ENCODE measurements at regions not wholly inside any gene's neighbourhood (a gene's known extent, or its start where the extent isn't known, plus 50 kb on each side); places are given as distances from the start of the nearest gene placed in this dataset.

DNA sequence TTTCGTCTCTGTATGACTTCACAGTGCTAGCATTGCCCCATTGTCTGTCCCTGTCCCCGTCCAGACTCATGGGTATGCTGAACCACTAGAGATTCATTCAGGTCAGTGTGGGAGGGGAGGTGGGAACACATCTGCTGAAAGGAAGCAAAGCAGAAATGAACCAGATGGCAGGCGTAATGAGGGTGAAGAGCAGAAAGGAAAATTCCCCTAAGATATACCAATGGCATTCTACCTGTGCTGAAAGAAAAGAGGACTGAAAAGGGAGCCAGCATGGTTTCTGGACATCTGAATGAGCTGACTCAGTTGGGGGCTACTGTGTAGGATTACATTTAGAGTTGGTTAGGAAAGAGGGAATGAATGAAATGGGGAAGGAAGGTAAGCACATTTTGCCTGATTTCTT lies 678.7 kb downstream of the MAT2B start:
- Histone ChIP-seq H3K27ac (ENCODE audit: low read depth, low read length) (no peak overlapping the region), H3K36me3 (ENCODE audit: control insufficient read depth in 1 of 2, insufficient read depth in 2 of 2, low read length in 2 of 2) (no peaks in the 10 kb centered on the region), H2BK120ac (ENCODE audit: insufficient read depth, low read length, poor library complexity) (no peak overlapping the region), H3K4me1 (ENCODE audit: control insufficient read depth in 1 of 2, insufficient read depth in 2 of 2, low read length in 2 of 2) (no peaks in the 10 kb centered on the region), H4K8ac (ENCODE audit: low read depth, low read length) (no peak overlapping the region), H3K9ac (ENCODE audit: low read length) (no peak overlapping the region), H3K9me3 (ENCODE audit: insufficient read depth, low read depth, low read length) (no peaks in the 10 kb centered on the region), H3K18ac (ENCODE audit: low read length) (no peak overlapping the region), H3K27me3 (ENCODE audit: insufficient read depth, low read length) (no peaks in the 10 kb centered on the region), H2AFZ (ENCODE audit: insufficient read depth, low read length, poor library complexity) (no peak overlapping the region), H3K79me2 (ENCODE audit: control insufficient read depth, insufficient read depth, low read length, poor library complexity) (no peaks in the 10 kb centered on the region), H3K23ac (ENCODE audit: low read length) (no peak overlapping the region), H3K4me2 (ENCODE audit: low read length) (no peak overlapping the region), H3K4me3 (ENCODE audit: low read depth, low read length) (no peak overlapping the region), H3K79me1 (ENCODE audit: low read length) (no peaks in the 10 kb centered on the region), H4K12ac (ENCODE audit: low read depth, low read length) (no peak overlapping the region), H2BK5ac (ENCODE audit: low read depth, low read length, poor library complexity) (no peak overlapping the region), H4K91ac (ENCODE audit: low read depth, low read length) (no peak overlapping the region), H3K14ac (ENCODE audit: low read length) (no peak overlapping the region), H2AK5ac (ENCODE audit: low read length) (no peak overlapping the region), H3K4ac (ENCODE audit: low read depth, low read length) (no peak overlapping the region), H2BK12ac (ENCODE audit: low read length) (no peak overlapping the region)
- no peak for DNase-seq
- no CpG with 5 or more reads among the region's 3 CpGs for WGBS (ENCODE audit: extremely low coverage, insufficient coverage, insufficient read length)

DNA sequence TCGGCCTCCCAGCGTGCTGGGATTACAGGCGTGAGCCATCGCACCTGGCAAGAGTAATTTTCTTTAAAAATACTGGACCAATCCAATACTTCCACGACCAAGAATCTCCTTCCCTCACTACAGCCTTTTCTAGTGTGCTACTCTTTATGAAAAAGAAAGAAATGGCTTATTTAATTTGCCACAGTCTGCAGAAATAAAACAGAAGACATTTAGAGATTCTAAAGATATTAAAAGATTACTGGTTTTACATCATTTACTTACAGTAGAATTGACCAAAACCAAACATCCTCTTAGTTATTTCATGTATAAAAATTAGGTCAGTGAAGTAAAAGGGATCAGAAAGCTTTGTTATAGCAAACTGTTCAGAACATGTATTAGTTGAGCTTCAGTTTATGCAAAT lies 679.6 kb downstream of the MAT2B start:
- H2AFZ ChIP-seq (ENCODE audit: insufficient read depth, low read length, poor library complexity) = no peak overlapping the region
- no peak for DNase-seq
- no CpG with 5 or more reads among the region's 5 CpGs for WGBS (ENCODE audit: extremely low coverage, insufficient coverage, insufficient read length)
- H2BK120ac ChIP-seq (ENCODE audit: insufficient read depth, low read length, poor library complexity) = no peak overlapping the region
- H3K4ac ChIP-seq (ENCODE audit: low read depth, low read length) = no peak overlapping the region
- no peak overlapping the region for H3K14ac ChIP-seq (ENCODE audit: low read length)
- H3K27ac ChIP-seq (ENCODE audit: low read depth, low read length) = no peak overlapping the region
- no peaks in the 10 kb centered on the region for H3K9me3 ChIP-seq (ENCODE audit: insufficient read depth, low read depth, low read length)
- no peak overlapping the region for H3K4me2 ChIP-seq (ENCODE audit: low read length)
- H3K4me3 ChIP-seq (ENCODE audit: low read depth, low read length) = no peak overlapping the region
- no peak overlapping the region for H3K23ac ChIP-seq (ENCODE audit: low read length)
- no peak overlapping the region for H3K18ac ChIP-seq (ENCODE audit: low read length)
- H3K36me3 ChIP-seq (ENCODE audit: control insufficient read depth in 1 of 2, insufficient read depth in 2 of 2, low read length in 2 of 2) = no peaks in the 10 kb centered on the region
- H3K79me1 ChIP-seq (ENCODE audit: low read length) = no peaks in the 10 kb centered on the region
- no peak overlapping the region for H4K91ac ChIP-seq (ENCODE audit: low read depth, low read length)
- no peaks in the 10 kb centered on the region for H3K27me3 ChIP-seq (ENCODE audit: insufficient read depth, low read length)
- no peak overlapping the region for H2BK12ac ChIP-seq (ENCODE audit: low read length)
- H3K4me1 ChIP-seq (ENCODE audit: control insufficient read depth in 1 of 2, insufficient read depth in 2 of 2, low read length in 2 of 2) = no peaks in the 10 kb centered on the region
- no peak overlapping the region for H3K9ac ChIP-seq (ENCODE audit: low read length)
- no peak overlapping the region for H4K12ac ChIP-seq (ENCODE audit: low read depth, low read length)
- no peak overlapping the region for H2AK5ac ChIP-seq (ENCODE audit: low read length)
- no peaks in the 10 kb centered on the region for H3K79me2 ChIP-seq (ENCODE audit: control insufficient read depth, insufficient read depth, low read length, poor library complexity)
- H2BK5ac ChIP-seq (ENCODE audit: low read depth, low read length, poor library complexity) = no peak overlapping the region
- no peak overlapping the region for H4K8ac ChIP-seq (ENCODE audit: low read depth, low read length)

DNA sequence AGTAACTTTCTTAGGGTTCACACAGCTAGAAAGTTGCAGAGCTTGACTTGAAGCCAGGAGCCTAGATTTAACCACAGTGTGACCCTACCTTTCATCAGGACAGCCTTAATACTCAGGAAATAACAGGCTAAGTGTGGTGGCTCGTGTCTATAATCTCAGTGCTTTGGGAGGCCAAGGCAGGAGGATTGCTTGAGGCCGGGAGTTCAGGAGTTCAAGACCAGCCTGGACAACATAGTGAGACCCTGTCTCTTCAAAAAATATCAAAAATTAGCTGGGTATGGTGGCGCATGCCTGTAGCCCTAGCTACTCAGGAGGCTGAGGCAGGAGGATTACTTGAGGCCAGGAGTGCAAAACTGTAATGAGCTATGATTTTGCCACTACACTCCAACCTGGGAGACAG lies 681.1 kb downstream of the MAT2B start:
- Histone ChIP-seq H3K79me1 (ENCODE audit: low read length) (no peaks in the 10 kb centered on the region), H3K27me3 (ENCODE audit: insufficient read depth, low read length) (no peaks in the 10 kb centered on the region), H3K23ac (ENCODE audit: low read length) (no peak overlapping the region), H3K14ac (ENCODE audit: low read length) (no peak overlapping the region), H4K12ac (ENCODE audit: low read depth, low read length) (no peak overlapping the region), H3K36me3 (ENCODE audit: control insufficient read depth in 1 of 2, insufficient read depth in 2 of 2, low read length in 2 of 2) (no peaks in the 10 kb centered on the region), H3K9me3 (ENCODE audit: insufficient read depth, low read depth, low read length) (no peaks in the 10 kb centered on the region), H3K4ac (ENCODE audit: low read depth, low read length) (no peak overlapping the region), H3K4me3 (ENCODE audit: low read depth, low read length) (no peak overlapping the region), H4K8ac (ENCODE audit: low read depth, low read length) (no peak overlapping the region), H2BK12ac (ENCODE audit: low read length) (no peak overlapping the region), H3K4me2 (ENCODE audit: low read length) (no peak overlapping the region), H4K91ac (ENCODE audit: low read depth, low read length) (no peak overlapping the region), H3K27ac (ENCODE audit: low read depth, low read length) (no peak overlapping the region), H2BK120ac (ENCODE audit: insufficient read depth, low read length, poor library complexity) (no peak overlapping the region), H3K9ac (ENCODE audit: low read length) (no peak overlapping the region), H2AK5ac (ENCODE audit: low read length) (no peak overlapping the region), H3K79me2 (ENCODE audit: control insufficient read depth, insufficient read depth, low read length, poor library complexity) (no peaks in the 10 kb centered on the region), H2AFZ (ENCODE audit: insufficient read depth, low read length, poor library complexity) (no peak overlapping the region), H3K4me1 (ENCODE audit: control insufficient read depth in 1 of 2, insufficient read depth in 2 of 2, low read length in 2 of 2) (no peaks in the 10 kb centered on the region), H3K18ac (ENCODE audit: low read length) (no peak overlapping the region), H2BK5ac (ENCODE audit: low read depth, low read length, poor library complexity) (no peak overlapping the region)
- no CpG with 5 or more reads among the region's 3 CpGs for WGBS (ENCODE audit: extremely low coverage, insufficient coverage, insufficient read length)
- no peak for DNase-seq

DNA sequence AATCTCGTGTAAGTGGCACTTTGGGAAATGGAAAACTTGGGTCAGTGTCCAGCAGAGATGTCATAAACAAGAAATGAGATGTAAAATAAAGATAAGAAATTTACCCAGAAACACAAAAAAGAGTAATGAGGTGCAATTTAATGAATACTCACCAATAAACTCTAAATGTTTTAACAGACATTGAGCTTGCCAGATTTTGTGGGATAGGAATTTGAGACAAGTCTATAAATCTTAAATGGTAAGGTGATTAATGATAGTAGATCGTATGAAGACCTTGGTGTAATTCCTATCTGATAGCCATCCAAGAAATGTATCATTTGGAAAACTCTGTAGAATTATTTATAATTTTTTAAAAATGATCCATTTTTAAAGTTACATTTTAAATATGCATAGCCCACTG lies 682.4 kb downstream of the MAT2B start:
- no peak overlapping the region for H2BK120ac ChIP-seq (ENCODE audit: insufficient read depth, low read length, poor library complexity)
- H3K36me3 ChIP-seq (ENCODE audit: control insufficient read depth in 1 of 2, insufficient read depth in 2 of 2, low read length in 2 of 2) = no peaks in the 10 kb centered on the region
- no peaks in the 10 kb centered on the region for H3K79me2 ChIP-seq (ENCODE audit: control insufficient read depth, insufficient read depth, low read length, poor library complexity)

More for the DNA sequence above, 682.4 kb downstream of the MAT2B start:
- WGBS (ENCODE audit: extremely low coverage, insufficient coverage, insufficient read length) = no CpG with 5 or more reads among the region's 2 CpGs
- Histone ChIP-seq H3K79me1 (ENCODE audit: low read length) (no peaks in the 10 kb centered on the region), H4K91ac (ENCODE audit: low read depth, low read length) (no peak overlapping the region), H3K9me3 (ENCODE audit: insufficient read depth, low read depth, low read length) (no peaks in the 10 kb centered on the region), H4K12ac (ENCODE audit: low read depth, low read length) (no peak overlapping the region), H3K27ac (ENCODE audit: low read depth, low read length) (no peak overlapping the region), H3K4me1 (ENCODE audit: control insufficient read depth in 1 of 2, insufficient read depth in 2 of 2, low read length in 2 of 2) (no peaks in the 10 kb centered on the region), H4K8ac (ENCODE audit: low read depth, low read length) (no peak overlapping the region), H3K27me3 (ENCODE audit: insufficient read depth, low read length) (no peaks in the 10 kb centered on the region), H2BK5ac (ENCODE audit: low read depth, low read length, poor library complexity) (no peak overlapping the region), H3K4ac (ENCODE audit: low read depth, low read length) (no peak overlapping the region), H3K9ac (ENCODE audit: low read length) (no peak overlapping the region), H3K4me3 (ENCODE audit: low read depth, low read length) (no peak overlapping the region), H3K23ac (ENCODE audit: low read length) (no peak overlapping the region), H2BK12ac (ENCODE audit: low read length) (no peak overlapping the region), H3K14ac (ENCODE audit: low read length) (no peak overlapping the region), H3K4me2 (ENCODE audit: low read length) (no peak overlapping the region), H2AK5ac (ENCODE audit: low read length) (no peak overlapping the region), H3K18ac (ENCODE audit: low read length) (no peak overlapping the region), H2AFZ (ENCODE audit: insufficient read depth, low read length, poor library complexity) (no peak overlapping the region)
- DNase-seq = no peak

All from trophoblast cell (in vitro differentiated cells and primary cell).